ENCODE measurements at regions not wholly inside any gene's neighbourhood (a gene's known extent, or its start where the extent isn't known, plus 50 kb on each side); places are given as distances from the start of the nearest gene placed in this dataset.

- no peak for TF ChIP-seq POLR2A (IDR thresholded peaks at IDR 0.05; ENCODE audit: low read depth, low read length)
- no peak for TF ChIP-seq CTCF (IDR thresholded peaks at IDR 0.05; ENCODE audit: extremely low read depth in 1 of 2, insufficient read depth in 1 of 2, low read depth in 1 of 2, low read length in 2 of 2)
- no peak for TF ChIP-seq MYC (IDR thresholded peaks at IDR 0.05; ENCODE audit: low read depth, low read length)
These were observed 326.0 kb downstream of the GABRG2 start for GRCh38 chr5:162393534-162393933.

Data from endothelial cell of umbilical vein (primary cell).